NCI-H1436 treated with DMSO at 0.1 percent for 48 hours (cell line): ENCODE measurements at regions not wholly inside any gene's neighbourhood (a gene's known extent, or its start where the extent isn't known, plus 50 kb on each side); places are given as distances from the start of the nearest gene placed in this dataset.
"Not testable (repeated sequence)": the region's sequence is repeated elsewhere in the genome, so short reads cannot be mapped to it uniquely, and the experiment has no call there.

ENCODE experiments used
- DNase-seq: peaks from one replicate; lab custom pipeline; 2025; lab: John Stamatoyannopoulos, UW

DNA sequence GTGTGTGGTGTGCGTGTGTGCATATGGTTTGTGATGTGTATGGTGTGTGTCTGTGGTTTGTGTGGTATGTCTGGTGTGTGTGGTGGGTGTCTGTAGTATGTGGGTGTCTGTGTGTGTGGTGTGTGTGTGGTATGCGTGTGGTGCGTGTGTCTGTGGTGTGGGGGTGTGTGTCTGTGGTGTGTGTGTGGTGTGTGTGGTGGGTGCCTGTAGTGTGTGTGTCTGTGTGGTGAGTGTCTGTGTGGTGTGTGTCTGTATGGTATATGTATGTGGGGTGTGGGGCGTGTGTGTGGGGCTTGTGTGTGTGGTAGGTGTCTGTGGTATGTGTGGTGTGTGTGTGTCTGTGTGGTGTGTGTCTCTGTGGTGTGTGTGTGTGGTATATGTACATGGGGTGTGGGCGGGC, 300.7 kb downstream of the TEX29 start:
- DNase-seq: no peak

GRCh38 chr13:111622051-111622531, 301.6 kb downstream of the TEX29 start:
- no peak for DNase-seq

DNA sequence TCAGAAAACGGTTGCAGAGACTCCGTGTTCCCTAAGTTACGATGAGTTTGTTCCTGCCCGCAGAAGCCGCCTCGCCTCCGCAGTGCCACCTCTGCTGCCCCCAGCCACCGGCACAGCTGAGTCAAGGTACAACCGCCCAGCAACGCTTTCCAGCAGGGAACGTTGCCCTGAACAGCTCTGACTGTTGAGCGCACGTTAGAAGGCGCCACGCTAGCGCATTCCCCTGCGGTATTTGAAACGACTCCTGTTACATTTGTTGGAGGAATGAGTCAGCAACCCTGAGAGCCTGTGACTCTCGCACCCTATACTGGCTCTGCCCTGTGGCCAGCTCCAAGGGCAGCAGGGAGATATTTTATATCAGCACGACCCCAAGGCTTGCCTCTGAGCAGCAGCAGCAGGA, 302.8 kb downstream of the TEX29 start:
- no peak for DNase-seq

- DNase-seq: no peak
Measured at GRCh38 chr13:111623743-111624505, 303.5 kb downstream of the TEX29 start.

DNA sequence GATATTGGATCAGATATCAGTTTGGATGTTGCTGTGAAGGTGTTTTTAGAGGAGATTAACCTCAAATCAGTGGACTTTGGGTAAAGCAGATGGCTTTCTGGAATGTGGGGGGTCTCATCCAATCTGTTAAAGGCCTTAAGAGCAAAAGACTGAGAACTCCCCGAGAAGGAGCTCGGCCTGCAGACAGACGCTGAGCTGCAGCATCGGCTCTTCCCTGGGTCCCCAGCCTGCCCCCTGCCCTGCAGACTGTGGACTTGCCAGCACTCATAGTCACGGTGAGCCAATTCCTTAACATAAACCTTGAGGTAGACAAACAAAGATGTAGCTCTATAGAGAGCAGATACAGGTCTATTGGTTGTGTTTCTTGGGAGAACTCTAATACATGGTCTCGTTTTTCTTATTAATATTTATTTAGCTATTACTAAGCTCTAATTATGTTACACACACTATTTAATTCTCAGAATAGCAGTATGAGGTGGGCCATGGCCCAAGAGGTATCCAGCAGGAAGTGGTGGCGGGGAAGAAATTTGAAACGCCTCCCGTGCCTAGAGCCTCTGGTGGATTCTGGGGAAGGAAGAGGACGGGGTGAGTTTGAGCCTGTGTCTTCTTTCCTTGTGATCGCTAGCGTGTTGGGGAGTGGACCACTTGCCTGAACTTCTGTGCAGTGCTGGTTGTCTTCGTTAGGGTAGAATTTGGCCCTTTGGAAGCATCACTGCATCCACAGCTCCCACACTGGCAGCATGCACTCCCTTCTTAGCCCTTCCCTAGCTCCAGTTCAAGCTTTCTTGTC, 305.3 kb downstream of the TEX29 start:
- no peak for DNase-seq

GRCh38 chr13:111626371-111627305, 306.2 kb downstream of the TEX29 start:
- DNase-seq: no peak

DNA sequence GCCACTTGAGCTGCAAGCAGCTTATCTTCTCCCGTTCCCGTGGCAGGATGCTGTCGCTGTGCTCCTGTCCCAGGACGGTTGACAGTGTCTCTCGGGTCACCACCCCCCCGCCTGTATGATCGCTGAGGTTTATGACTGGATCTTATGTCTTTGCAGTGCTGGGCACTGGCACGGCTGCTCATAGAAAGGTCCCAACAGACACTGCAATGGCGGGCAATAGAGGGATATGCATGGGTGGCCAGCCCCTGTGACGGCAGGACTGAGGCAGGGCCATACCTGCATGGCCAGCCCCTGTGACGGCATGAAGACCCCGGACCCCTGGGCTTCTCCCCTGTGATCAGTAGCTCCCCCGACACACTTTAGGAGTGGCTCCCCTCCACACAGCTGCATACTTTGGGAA, 307.2 kb downstream of the TEX29 start:
- DNase-seq: no peak

GRCh38 chr13:111629016-111629415, 308.6 kb downstream of the TEX29 start:
- no peak for DNase-seq

DNA sequence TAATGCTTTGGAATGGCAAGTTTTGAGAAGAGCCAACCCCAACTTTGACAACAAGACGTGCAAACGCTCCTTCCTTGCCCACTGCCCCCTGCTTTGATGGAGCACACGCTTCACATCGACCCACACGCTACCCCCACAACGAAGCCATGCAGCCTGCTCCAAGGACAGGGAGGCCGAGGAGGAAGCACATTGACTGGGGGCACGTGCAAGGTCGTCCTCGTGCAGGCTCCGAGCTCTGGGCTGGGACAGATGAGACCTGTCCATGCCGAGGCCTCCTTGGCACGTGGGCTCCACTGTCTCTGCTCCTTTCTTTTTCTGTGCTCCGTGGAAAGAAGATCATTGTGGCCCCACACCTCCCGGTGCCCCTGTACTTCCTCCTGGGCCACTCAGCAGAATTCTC, 309.0 kb downstream of the TEX29 start:
- DNase-seq: no peak

- peak; percentile 43 for DNase-seq
Measured at GRCh38 chr13:111629926-111630325, 309.5 kb downstream of the TEX29 start.

DNA sequence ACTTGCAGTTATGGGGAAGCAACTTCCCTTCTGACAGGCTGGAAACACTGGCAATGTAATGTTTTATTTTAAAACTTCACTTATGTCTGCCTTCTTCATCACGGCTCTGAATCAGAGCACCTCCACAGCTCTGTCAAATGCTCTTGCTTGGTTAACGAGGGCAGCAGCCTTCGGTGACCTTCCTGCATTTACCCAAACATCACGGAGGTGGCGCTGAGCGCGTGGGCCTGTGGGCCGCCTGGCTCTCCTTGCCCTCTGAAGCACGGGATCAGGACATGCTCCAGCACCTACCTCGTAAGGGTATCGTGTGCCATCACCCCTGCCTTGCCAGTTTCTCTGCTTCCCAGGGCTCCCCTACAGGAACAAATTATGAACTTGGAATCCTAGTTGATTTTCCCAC, 310.0 kb downstream of the TEX29 start:
- no peak for DNase-seq

- DNase-seq: not testable (repeated sequence)
Measured at GRCh38 chr13:111631271-111631670, 310.8 kb downstream of the TEX29 start.

GRCh38 chr13:111632906-111633305, 312.5 kb downstream of the TEX29 start:
- DNase-seq: peak; percentile 74

DNA sequence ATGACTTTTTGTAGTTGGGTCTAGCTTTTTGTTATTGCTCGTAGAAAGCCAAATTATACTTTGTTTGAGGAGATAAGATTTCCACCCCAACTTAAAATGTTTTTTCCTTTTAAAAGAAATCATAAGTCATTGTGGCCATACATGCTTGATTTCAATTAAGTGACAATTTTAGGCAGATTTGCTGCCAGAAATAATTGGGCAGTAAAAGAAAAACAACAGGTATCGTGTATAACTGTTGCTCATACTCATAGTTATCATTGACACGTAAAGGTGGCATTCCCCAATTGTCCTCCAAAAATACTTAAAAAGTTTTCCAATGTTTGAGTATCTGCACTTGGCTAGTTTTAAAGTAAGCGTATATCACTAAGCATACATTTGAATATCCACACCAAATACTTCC, 313.0 kb downstream of the TEX29 start:
- DNase-seq: no peak

DNA sequence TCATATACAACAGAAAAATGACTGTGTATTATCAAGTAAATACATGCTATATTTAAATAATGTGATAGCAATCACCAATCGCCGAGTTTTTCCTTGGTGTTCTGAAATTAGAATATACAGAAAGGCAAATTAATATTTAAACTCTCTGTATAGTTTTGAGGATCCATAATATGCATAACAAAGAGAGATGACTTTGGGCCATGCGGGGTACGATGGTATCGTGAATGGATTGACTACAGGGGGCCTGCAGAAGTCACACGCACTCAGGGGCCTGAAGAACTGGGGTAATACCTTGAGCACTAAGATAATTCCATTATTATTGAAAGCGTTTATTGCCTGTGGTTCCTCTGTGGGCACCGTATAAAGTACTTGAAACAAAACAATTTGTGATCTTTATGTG, 314.0 kb downstream of the TEX29 start:
- no peak for DNase-seq

- no peak for DNase-seq
Measured at GRCh38 chr13:111636271-111636670, 315.8 kb downstream of the TEX29 start.

- no peak for DNase-seq
Measured at GRCh38 chr13:111636804-111637203, 316.4 kb downstream of the TEX29 start.

DNA sequence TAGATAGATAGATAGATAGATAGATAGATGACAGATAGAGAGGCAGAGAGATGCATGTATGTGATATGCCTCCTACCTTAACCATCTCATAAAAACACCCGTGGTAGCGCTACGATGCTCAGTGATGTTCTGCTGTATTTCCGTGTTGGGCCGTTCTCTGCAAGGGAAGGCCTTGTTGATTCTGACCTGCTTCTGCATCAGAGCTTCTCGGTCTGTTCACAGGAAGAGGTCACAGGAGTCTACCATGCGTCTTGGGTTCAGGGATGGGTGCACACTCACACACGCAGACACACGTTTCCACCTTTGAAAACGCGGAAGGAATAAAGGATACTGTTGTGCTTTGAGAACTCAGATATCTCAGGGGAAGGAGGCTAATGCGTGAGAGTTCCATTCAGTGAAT, 316.9 kb downstream of the TEX29 start:
- no peak for DNase-seq

DNA sequence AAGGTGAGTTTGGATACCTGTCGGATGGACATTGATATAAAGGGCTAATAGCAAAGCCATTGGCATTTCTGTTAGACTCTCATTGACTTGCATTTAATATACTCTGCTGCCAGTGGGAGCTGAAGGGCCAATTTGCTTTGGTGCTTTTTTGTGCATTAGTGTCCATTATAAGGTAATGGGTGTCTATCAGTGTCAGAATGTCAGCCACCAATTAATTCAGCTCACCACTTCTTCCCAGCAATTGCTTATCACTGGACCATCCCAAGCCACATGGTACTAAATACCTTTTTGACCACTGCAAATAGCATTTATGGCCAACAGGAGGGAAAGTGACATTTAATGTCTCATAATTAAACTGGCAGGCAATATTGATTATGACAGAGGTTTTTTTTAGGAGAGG, 317.8 kb downstream of the TEX29 start:
- no peak for DNase-seq

DNA sequence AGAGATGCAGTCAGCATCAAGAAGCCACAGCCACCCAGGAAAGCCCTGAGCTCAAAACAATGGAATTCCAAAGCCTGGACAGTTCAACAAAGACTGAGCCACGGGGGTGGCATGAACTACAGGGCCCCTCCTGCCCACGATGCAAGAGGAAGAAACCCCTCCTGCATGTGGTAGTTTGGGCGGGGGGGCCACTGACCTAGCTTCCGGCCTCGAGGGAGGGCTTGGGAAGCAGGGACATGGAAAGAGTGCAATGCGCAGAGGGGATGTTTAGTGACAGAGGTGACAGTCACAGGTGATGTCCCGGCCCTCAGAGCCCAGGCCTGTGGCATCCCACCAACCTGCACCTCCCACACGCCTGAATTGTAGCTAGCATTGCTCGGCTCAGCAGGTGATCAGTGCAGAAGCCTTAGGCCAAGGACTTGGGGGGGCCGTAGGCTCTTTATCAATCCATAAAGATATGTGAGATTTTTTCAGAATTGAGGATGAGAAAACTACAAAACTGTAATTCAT, 318.8 kb downstream of the TEX29 start:
- no peak for DNase-seq

- DNase-seq: no peak
Measured at GRCh38 chr13:111640006-111640405, 319.6 kb downstream of the TEX29 start.

- DNase-seq: no peak
Measured at GRCh38 chr13:111640476-111640875, 320.0 kb downstream of the TEX29 start.
